NCI-H1105 treated with DMSO at 0.1 percent for 48 hours (cell line): ENCODE measurements at regions not wholly inside any gene's neighbourhood (a gene's known extent, or its start where the extent isn't known, plus 50 kb on each side); places are given as distances from the start of the nearest gene placed in this dataset.
"Not testable (repeated sequence)": the region's sequence is repeated elsewhere in the genome, so short reads cannot be mapped to it uniquely, and the experiment has no call there.

ENCODE experiments used
- DNase-seq: peaks from one replicate; lab custom pipeline; 2025; lab: John Stamatoyannopoulos, UW

- DNase-seq: no peak
These were observed 331.0 kb upstream of the IL12A start for GRCh38 chr3:159657629-159658028.

DNA sequence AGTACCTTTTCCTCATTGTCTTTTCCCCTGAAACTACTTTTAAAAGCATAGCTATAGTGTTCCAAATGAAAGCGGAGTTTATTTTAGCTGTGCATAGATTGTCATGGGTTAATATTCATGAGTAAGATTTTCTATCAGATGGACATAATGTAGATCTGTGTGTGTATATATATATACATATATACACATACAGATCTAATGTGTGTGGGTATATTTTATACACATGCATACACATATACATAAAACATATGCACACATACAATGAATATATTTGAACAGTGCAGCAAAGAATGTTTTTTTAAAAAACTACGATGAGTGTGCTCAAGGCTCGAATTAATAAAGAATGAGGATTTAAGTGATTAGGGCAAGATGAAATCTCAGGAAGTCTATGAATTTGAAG lies 328.3 kb upstream of the IL12A start:
- no peak for DNase-seq

GRCh38 chr3:159660901-159661300 lies 327.7 kb upstream of the IL12A start:
- DNase-seq: no peak

DNA sequence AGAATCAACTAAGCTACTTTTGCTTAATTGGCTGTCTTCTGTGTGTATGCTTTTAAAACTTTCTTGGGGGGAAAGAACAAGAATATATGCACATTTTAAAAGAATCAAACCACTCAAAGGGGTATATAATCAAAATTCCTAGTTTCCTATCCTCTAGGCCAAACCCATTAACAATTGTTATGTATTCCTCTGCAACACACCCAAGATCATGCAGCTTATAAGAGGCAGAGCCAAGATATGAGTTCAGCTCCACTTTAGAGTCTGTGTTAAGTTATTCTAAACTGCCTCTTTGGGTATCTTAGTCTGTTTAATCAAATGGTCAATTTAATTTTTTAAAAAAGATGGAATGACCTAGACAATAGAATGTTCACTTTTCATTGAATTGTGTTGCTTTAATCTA lies 326.1 kb upstream of the IL12A start:
- DNase-seq: no peak

DNA sequence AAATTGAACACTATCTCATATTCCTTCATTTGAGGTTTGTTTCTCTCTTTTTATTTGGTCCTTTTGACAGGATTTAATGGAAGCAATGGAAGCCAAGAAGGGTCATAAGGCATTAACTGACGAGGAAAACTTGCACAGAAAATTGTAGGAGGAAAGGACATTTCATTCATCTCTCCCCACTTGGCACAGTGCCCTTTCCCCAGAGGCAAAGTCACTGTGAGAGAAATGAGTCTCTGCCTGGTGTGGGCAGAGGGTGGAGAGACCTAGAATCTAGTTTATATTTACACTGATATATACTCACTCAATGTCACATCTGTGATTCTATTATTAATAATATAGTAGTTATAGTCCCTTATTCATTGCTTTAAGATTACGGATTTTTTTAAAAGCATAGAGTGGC lies 324.6 kb upstream of the IL12A start:
- DNase-seq: peak; percentile 3

DNA sequence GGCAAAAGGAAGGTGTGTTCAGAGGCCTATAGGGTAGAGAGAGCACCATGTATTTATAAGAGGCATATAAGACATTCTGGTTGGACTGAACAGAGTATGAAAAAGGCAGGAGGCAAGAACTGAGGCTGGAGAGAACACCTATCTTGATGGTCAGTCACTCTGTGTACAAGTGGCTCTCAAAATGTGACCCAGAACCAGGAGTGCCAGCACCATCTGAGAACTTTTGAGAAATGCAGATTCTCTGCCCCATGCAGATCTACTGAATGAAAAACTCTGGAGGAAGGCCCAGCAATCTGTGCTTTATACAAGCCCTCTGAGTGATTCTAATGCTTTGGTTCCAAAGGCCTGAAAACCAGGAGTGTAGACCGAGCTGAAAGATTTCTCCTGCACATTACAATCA lies 324.0 kb upstream of the IL12A start:
- no peak for DNase-seq

- DNase-seq: no peak
These were observed 321.4 kb upstream of the IL12A start for GRCh38 chr3:159667261-159667660.

DNA sequence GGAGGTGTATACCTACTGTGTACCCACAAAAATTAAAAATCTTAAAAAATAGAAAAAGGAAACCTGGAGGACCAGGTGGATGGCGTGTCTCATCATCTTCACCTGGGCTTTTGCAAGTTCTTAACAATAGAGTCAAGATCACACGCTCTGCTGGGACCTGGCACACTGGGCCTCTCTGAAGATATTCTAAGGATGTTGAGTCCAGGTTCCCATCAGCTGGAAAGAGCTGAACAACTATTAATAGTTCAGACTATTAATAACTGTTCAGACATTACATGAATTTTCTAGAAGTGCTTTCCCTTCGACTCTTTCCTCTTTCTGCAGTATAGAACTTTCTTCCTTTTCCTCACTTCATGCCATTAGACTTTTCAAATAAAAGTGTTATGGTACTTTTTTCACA lies 320.2 kb upstream of the IL12A start:
- no peak for DNase-seq

GRCh38 chr3:159668990-159669476 lies 319.6 kb upstream of the IL12A start:
- no peak for DNase-seq

DNA sequence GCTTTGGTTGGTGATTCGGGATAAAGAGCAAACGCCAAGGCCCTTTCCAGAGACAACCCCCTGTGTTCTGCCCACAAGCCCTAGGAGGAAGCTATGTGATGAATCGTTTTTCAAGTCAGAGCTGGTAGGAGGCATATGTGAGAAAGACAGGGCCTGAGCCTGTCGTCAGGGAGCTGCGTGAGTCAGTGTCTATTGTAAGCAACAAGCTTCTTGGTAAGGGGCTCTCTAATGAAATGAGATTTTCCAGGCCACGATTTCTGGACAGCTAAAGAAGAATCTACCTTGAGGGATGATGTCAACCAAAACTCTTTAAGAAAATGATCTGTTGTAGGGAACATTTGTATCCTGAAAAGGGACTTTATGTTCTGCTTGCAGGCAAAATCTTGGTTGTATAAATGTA lies 318.9 kb upstream of the IL12A start:
- no peak for DNase-seq

DNA sequence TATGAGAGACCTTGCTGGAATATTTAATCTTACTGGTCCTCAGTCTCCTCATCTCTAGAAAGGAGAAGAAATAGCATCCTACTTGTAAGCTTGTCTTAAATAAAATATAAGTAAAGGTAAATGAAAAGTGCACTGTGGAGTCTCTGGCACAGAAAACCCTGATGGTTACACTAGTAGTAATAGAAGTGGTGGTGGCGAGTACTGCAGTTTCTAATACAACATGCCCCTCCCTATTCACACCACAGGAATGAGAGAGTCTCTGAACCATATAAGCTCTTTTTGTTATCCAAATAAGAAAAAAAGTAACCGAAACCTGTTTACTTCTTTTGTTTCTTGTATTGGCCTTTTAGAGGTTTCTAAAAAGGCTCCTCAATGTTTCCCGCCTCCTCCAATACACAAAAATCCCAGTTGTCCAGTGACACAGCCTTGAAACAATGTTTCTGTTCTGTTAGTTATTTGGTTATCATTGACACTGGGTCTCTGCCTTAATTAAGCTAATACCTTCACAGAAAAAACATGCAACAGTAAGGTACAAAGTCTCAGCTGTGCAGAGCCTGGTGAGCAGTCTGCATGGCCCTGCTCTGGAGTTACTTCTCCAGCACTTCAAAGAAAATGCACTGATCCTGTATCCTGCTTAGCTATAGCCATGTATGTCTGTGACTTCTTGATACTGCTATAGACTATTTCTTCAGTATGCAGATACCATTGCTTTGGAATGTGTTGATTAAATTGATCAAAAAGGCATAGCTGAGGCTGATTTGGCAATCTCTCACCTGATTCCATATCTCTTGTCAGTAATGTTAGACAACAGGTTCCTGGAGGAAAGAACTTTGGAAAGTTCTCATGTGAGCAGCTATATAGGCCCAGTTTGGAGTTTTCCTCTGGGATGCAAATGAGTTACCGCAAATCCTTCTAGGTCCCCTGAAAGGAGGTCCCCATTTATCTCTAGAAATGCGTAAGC lies 315.6 kb upstream of the IL12A start:
- no peak for DNase-seq

- DNase-seq: no peak
These were observed 314.1 kb upstream of the IL12A start for GRCh38 chr3:159674583-159674982.

GRCh38 chr3:159675285-159675684 lies 313.4 kb upstream of the IL12A start:
- no peak for DNase-seq

DNA sequence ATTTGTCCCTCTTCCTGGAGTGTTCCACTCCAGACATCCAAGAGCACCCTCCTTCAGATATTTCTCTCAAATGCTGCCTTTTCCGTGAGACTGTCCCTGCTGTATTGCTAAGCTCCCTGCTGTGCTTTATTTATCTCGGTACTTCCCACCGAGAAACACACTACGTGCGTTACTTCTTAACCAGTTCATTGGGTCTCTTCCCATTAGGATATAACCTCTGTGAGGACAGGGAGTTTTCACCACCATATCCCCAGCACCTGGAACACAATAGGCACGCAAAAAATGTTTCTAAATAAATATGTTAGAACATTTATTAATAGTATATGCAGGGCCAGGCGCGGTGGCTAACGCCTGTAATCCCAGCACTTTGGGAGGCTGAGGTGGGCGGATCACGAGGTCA lies 308.7 kb upstream of the IL12A start:
- DNase-seq: no peak

- DNase-seq: not testable (repeated sequence)
These were observed 306.9 kb upstream of the IL12A start for GRCh38 chr3:159681717-159682116.

DNA sequence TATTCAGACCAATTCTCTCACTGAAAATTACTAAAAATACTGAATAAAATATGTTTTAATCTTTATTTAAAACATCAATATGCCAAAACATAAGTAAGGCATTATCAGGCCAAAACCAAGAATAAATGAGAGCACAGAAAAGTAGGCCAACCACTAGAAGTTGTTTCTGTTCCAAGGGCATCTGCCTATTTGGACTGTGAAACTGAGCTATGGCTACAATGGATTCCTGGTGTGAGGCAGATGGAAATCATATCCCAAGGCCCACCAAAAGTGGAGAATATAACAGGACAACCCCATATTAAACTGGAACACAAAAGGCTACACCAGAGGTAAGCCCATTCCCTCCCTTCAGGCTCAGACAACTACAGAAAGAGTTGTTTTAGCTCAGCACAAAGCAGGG lies 302.8 kb upstream of the IL12A start:
- DNase-seq: no peak

- DNase-seq: no peak
These were observed 295.4 kb upstream of the IL12A start for GRCh38 chr3:159693226-159693625.

DNA sequence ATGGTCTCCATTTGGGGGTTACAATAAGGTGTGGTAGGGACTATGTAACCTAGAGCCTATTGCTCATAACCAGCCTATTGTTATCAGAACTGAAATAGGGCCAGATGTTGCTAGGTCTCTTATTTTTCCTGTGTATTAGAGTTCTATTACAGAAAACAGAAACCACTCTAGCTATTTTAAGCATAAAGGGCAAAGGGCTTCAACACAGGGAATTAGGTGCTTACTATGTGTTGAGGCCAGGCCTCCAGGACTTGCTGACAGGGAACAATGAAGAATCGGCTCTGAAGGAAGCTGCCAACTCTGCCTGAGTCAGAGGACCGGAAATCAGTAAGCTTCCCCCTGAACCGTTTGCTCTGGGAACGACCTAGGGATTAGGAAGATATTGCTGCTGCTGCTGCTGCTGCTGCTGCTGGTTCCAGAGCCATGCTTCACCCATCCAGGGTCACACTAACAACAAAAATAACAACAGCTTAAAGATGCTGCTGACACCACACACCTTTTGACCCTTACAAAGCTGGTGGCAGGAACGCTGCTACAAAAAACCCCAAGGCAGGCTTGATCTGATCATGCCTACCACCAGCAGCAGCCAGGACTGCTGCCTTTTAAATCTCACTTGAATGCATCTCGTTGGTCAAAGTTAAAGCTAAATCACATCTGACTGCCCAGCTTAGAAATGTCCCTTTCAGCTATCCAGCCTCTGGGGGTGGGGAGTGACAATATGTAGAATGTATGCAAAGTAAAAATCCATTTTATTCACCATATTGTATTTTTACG lies 276.9 kb upstream of the IL12A start:
- DNase-seq: no peak

- no peak for DNase-seq
These were observed 267.3 kb upstream of the IL12A start for GRCh38 chr3:159721324-159721723.

DNA sequence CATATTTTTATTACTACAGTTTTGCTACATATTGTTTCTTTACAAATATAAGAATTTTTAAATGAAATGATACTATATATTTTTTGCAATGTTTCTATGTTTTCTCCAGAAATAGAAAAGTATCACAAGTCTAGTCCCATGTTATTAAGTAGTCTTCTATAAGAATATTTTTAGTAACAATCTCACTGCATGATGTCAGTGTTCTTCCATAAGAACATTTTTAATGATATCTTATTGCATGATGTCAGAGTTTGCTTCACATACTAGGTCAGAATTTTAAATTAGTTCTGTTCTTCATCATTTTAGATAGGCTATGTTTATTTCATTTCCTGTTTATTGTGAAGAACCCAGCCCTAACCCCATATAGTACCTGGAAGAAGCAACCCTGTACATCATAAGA lies 265.3 kb upstream of the IL12A start:
- no peak for DNase-seq

DNA sequence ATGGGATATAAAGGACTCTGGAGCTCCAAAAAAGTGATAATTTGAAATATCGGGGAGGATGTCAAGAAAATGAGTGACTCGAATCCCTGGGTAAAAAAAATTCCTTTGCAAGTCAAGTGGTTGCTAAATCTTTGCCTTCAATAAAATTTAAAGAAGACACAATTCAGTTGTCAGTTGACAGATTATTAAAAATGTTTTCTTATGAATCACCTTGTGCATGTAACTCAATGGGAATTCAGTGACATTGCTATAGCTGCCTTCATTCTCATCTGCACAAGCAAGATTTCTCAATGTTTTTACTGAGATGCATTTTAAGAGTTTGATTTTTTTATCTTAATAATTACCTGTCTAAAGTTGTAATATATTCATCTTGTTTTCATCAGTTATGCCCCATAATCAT lies 264.0 kb upstream of the IL12A start:
- DNase-seq: no peak

DNA sequence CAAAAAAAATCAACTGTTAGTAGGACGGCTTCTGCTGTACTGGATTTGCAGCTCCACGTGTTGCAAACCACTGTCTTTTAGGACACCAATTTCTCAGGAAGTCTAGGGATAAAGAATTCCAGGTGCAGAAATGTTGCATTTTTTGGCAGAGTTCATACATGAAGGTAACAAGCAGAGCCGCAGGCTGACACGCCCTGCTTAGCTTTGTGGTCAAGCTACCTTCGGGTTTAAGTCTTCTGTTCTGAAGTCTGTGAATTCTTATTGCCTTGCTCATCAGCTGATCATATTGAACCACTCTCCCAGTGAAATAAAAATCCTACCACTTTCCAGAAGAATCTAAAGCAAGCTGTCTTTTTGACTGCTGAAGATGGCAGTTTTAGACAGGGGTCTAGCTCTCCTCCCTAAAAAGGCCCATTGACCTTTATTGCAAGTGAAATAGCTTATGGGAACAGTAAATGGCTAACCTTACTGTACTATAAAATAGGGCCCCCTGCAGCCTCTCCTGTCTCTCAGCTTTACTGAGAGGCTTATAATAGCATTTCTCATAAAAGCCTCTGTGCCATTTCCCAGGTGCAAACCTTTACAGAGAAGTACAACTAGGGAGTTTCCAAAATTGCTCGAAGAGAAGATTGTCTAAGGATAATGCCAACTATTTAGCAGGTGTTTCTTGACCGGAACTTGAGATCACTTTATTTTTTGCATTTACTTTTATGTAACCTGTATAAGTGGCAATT lies 262.2 kb upstream of the IL12A start:
- no peak for DNase-seq
